Upper lobe of right lung (tissue), 1 donor: ENCODE measurements at regions not wholly inside any gene's neighbourhood (a gene's known extent, or its start where the extent isn't known, plus 50 kb on each side); places are given as distances from the start of the nearest gene placed in this dataset.

Experiments used
- ATAC-seq: fragments of 200-7000 bp; cut with Tn5 transposase; one replicate; pipeline ENCODE4 v1.9.1; 2020; ENCODE audit warnings: mild to moderate bottlenecking, moderate library complexity
- DNase-seq: peaks from one replicate; pipeline ENCODE4 v3.0.0-alpha.2; 2020
- H3K27ac ChIP-seq: fragments of 200-600 bp; one replicate; pipeline ENCODE4 v1.8.0; 2022
- H3K27me3 ChIP-seq: fragments of 200-600 bp; one replicate; pipeline ENCODE4 v1.8.0; 2022; ENCODE audit warnings: mild to moderate bottlenecking
- H3K36me3 ChIP-seq: fragments of 200-600 bp; one replicate; pipeline ENCODE4 v1.8.0; 2022
- H3K4me1 ChIP-seq: fragments of 200-600 bp; one replicate; pipeline ENCODE4 v1.8.0; 2022
- H3K4me3 ChIP-seq: fragments of 200-600 bp; one replicate; pipeline ENCODE4 v1.8.0; 2022; ENCODE audit warnings: mild to moderate bottlenecking
- H3K9me3 ChIP-seq: fragments of 200-600 bp; one replicate; pipeline ENCODE4 v1.8.0; 2022
- CTCF ChIP-seq: fragments of 200-600 bp; IDR thresholded peaks from one replicate; pipeline ENCODE4 v1.8.0; 2022; ENCODE audit warnings: antibody characterized with exemption
- intact Hi-C: fragments of 100-400 bp; cut with DNase I; formaldehyde crosslinking; loops from one replicate; pipeline ENCODE4 v1.11.0; 2022
- donor health status: DM: no; HTN: yes; CAD: no; lungs with severe emphysema.

- ATAC-seq = no peak
- peaks cover 21% of the 10 kb centered on the region for H3K4me1 ChIP-seq
- intact Hi-C loops = no loop called here
Observed at GRCh38 chr3:194203482-194204041, 67.6 kb downstream of the HES1 start.

GRCh38 chr3:194204042-194204987, 68.4 kb downstream of the HES1 start:
- DNase-seq (peak; percentile 73), ATAC-seq (peak; percentile 63)
- Histone ChIP-seq H3K36me3 (no peaks in the 10 kb centered on the region), H3K27ac (no peak overlapping the region), H3K27me3 (peaks cover 8% of the 10 kb centered on the region), H3K9me3 (no peaks in the 10 kb centered on the region), H3K4me3 (peak overlapping the region; percentile 35), H3K4me1 (peaks cover 21% of the 10 kb centered on the region)
- TF ChIP-seq CTCF = no peak
- intact Hi-C loops = no loop called here

More at GRCh38 chr3:194203482-194204041, 67.6 kb downstream of the HES1 start:
- H3K27ac ChIP-seq = no peak overlapping the region
- H3K4me3 ChIP-seq = peak overlapping the region; percentile 35
- H3K27me3 ChIP-seq = peaks cover 8% of the 10 kb centered on the region
- DNase-seq = no peak
- no peak for TF ChIP-seq CTCF
- H3K9me3 ChIP-seq = no peaks in the 10 kb centered on the region
- no peaks in the 10 kb centered on the region for H3K36me3 ChIP-seq

- ATAC-seq (peak; percentile 85), DNase-seq (no peak)
- Histone ChIP-seq H3K4me1 (peaks cover 21% of the 10 kb centered on the region), H3K36me3 (no peaks in the 10 kb centered on the region), H3K9me3 (no peaks in the 10 kb centered on the region), H3K4me3 (peak overlapping the region; percentile 10), H3K27me3 (peaks cover 8% of the 10 kb centered on the region), H3K27ac (no peak overlapping the region)
- intact Hi-C loops = no loop called here
- no peak for TF ChIP-seq CTCF
Observed at GRCh38 chr3:194205675-194206133, 69.8 kb downstream of the HES1 start.

GRCh38 chr3:194206320-194206719, 70.4 kb downstream of the HES1 start:
- no peak overlapping the region for H3K27ac ChIP-seq
- peak; percentile 82 for ATAC-seq

GRCh38 chr3:194208709-194209108, 72.8 kb downstream of the HES1 start:
- no peak overlapping the region for H3K4me3 ChIP-seq
- no peaks in the 10 kb centered on the region for H3K36me3 ChIP-seq
- ATAC-seq (no peak), DNase-seq (no peak)
- no peaks in the 10 kb centered on the region for H3K9me3 ChIP-seq
- intact Hi-C loops = no loop called here
- H3K27ac ChIP-seq = no peak overlapping the region
- peaks cover 9% of the 10 kb centered on the region for H3K27me3 ChIP-seq
- H3K4me1 ChIP-seq = peaks cover 21% of the 10 kb centered on the region
- TF ChIP-seq CTCF = no peak

More at GRCh38 chr3:194206320-194206719, 70.4 kb downstream of the HES1 start:
- Histone ChIP-seq H3K27me3 (peaks cover 8% of the 10 kb centered on the region), H3K9me3 (no peaks in the 10 kb centered on the region), H3K36me3 (no peaks in the 10 kb centered on the region), H3K4me1 (peaks cover 21% of the 10 kb centered on the region), H3K4me3 (peak overlapping the region; percentile 10)
- no peak for TF ChIP-seq CTCF
- DNase-seq = peak; percentile 78
- intact Hi-C loops = no loop called here
